ENCODE measurements at regions not wholly inside any gene's neighbourhood (a gene's known extent, or its start where the extent isn't known, plus 50 kb on each side); places are given as distances from the start of the nearest gene placed in this dataset.
A peak's percentile ranks its signal among the peaks of the same experiment; 100 is the strongest.
"Not testable (repeated sequence)": the region's sequence is repeated elsewhere in the genome, so short reads cannot be mapped to it uniquely, and the experiment has no call there.

DNA sequence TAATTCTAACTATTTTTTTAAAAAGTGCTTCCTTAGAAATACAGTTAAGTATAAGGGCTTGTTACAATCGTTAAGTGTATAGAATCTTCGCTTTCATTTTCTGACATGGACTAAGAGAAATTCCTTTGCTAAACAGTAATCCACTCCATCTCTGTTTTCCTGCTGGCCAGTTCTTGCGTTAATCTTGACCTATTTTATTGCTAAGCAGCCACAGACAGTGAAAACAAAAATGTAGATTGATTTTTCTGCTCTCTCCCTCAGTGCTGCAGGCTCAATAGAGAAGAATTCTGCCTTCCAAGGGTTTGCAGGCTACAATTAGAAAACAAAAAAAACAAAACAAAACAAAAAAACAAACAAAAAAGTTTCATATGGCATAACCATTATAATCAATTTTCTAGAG, 310.4 kb upstream of the ADARB2 start:
- no peak for DNase-seq

DNA sequence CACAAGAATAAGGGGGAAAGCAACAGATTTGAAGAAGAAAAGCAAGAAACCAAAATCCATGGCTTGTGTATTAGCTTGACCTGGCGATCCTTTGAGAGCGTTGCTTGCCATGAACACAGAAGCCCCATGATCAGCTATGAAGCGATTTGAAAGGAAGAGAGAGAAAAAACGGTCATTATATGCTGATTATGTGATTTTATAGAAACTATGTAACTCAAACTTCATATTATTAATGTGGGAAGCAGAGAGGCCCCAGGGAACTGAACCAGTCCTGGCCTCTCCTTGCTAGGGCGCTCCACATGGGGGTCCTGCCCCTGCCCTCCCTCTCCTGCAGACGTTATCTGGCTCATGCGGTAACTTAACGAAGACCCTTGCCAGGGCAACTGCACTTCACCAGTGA, 306.1 kb upstream of the ADARB2 start:
- DNase-seq: no peak

DNA sequence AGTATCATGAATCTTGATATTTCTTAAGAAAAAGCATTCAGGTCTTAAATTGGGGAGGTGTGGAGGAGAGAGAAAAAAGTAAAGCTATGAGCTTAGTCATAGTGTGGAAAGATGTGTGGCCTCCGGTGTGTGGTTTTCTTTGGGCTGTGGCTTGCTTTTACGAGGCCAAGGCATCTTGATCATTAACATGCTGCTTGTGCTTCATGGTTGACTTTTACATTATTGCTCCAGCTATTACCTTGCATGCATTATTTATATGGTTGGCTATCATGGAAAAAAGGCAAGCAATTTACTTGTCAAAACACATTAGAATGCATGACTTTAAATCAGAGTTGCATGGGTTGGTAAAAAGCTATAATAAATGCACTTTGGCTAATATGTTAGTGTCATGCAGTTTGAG, 300.7 kb upstream of the ADARB2 start:
- no peak for DNase-seq

DNA sequence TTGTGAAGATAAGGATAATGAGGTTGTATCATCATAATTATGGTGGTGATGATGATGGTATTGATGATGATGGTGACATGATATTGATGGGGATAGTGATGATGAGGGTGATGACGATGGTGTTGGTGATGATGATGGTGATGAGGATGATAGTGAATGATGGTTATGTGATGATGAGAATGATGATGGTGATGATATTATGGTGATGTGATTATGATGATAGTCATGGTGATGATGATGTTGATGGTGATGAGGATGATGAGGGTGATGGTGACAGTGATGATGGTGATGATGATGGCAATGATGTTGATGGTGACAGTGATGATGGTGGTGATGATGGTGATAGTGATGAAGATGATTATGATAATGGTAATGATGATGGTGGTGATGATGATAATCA, 299.9 kb upstream of the ADARB2 start:
- DNase-seq: no peak

DNA sequence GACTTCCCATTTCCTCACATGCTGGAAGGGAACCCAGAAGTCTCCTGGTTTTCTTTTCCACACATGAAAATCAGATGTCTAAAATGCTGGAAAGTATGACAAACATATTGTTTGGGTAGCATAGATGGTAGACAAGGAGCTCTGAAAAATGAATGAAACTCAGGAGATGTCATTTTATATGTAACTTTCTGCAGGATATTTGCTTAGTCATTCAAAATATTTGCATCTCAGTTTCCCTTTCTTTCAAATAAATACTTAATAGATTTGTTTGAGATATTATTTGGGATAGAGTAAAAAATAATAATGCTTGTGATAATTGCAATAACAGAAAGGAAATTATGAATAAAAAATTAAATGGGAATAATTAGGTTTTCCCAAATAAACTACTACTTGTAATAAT, 298.9 kb upstream of the ADARB2 start:
- DNase-seq: no peak

DNA sequence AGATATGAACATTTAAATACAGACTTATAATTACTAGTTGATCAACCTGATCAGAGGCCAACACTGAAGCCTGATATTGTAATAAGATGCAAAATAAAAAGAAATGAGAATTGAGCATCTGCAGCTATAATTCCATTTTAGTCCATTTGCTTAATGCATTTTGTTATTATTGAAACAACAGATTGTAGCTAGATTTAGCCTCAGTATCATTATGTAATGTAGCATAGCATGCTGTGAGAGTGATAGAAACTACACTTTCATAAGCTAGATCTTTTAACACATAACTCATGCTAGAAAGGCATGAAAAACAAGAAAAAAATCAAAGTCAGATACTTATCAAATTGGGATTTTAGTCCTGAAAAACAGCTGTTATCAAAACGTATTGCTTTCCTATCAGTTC, 292.7 kb upstream of the ADARB2 start:
- DNase-seq: no peak

DNA sequence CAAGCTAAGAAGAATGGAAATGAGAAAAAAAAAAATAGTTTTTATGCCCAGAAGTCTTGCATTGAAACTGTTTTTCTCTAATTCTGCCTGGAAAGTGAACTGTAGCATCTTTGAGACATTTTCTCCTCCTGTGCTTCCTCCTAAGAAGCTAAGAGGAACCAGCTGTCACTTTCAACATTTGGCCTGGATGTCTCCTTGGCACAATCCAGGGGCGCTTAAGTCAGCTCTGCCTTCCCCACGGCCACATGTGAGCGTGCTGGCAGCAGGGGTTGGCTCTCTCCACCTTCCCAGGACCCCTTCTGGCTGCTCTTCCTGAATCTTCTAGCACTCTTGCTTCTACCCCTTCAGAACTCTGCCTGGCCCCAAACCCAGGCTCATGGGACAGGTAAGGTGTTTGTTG, 289.6 kb upstream of the ADARB2 start:
- no peak for DNase-seq

DNA sequence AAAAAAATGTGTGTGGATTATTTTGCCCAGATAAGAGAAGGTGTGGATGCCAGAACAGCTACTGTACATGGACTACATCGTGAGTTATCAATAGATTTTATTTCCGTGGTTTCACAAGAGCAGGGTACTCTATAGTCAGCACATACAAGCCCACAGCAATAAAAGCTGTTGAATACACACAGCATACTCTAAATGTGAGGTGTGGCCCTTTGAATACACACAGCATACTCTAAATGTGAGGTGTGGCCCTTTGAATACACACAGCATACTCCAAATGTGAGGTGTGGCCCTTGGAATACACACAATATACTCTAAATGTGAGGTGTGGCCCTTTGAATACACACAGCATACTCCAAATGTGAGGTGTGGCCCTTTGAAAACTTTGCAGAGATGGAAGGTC, 287.4 kb upstream of the ADARB2 start:
- DNase-seq: not testable (repeated sequence)

DNA sequence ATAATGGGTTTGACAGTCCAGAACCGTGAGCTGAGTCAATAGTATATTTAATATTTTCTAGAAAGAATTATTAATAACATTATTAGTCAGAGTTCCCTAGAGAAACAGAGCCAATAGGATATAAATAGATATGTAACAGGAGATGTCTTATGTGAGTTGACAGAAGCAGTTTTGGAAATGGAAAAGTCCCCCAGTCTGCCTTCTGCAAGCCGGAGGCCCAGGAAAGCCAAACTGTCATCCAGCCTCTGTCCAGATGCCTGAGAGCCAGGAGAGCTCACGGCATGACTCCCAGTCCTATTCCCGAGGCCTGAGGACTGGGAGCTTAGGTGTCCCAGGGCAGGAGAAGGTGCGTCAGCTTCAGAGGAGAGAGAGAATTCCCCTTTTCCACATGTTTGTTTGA, 286.4 kb upstream of the ADARB2 start:
- DNase-seq: no peak

DNA sequence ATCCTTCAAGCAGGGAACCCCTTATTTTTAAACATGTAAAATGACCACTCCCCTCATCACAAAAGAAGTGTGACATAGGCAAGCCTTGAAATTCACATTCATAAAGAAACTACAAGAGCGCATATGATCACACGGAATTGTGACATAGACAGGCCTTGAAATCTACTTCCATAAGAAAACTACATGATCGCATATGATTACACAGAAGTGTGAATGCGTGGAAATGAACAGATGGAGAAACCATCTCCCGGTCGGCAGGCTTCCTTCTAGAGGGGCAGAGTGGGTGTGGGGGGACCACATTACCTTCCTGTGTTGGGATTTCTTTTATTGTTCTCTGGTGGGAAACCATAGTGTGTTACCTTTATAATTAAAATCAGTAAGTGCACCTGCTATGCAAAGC, 285.1 kb upstream of the ADARB2 start:
- no peak for DNase-seq

DNA sequence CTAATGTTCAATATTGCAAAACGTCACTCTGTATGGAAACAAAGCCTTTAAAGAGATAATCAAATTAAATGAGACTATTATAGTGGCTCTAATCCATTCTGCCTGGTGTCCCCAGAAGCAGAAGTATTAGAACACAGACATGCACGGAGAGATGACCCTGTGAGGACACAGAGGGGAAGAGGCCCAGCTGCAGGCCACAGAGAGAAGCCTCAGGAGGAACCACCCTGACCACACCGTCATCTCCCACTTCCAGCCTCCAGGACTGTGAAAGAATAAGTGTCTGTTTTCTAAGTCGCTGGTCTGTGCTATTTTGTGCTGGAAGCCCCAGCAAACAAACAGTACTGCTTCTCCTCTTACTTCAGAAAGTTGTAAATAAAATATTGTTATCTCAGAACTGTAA, 283.5 kb upstream of the ADARB2 start:
- no peak for DNase-seq

DNA sequence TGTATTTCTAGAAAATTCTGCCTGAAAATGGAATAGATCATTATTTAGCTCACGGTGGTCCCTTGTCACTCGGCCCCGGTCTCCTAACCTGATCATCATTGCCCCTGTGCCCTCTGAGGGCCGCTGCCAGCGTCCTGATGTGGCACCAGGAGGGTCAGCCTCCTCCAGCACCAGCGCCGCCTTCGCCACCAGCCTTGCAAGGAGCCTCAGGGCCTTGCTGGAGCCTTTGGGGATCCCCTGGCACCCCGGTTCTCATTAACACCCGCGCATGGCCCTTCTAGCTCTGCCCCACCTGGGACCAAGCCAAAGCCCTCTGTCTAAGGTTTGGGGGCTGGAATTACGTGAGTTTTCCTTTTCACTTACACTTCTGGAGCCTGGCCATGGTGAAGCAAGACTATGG, 282.5 kb upstream of the ADARB2 start:
- DNase-seq: no peak

DNA sequence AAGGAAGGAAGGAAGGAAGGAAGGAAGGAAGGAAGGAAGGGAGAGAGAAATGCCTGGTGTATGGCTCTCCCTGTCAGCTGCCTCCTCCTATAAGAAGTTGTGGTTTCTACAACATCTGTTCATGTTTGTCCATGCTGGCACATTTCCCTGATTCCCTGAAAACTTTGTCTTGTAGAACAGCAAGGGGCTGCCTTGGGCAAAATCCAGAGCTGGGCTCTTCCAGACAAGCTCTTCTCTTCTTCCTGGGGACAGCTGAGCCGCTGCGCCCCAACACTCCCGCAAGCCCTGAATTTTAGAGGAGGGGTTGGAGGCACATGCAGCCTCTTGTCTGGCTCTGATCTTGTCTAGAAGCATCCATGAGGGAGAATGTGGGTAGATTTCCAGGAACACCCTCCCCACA, 282.0 kb upstream of the ADARB2 start:
- no peak for DNase-seq

DNA sequence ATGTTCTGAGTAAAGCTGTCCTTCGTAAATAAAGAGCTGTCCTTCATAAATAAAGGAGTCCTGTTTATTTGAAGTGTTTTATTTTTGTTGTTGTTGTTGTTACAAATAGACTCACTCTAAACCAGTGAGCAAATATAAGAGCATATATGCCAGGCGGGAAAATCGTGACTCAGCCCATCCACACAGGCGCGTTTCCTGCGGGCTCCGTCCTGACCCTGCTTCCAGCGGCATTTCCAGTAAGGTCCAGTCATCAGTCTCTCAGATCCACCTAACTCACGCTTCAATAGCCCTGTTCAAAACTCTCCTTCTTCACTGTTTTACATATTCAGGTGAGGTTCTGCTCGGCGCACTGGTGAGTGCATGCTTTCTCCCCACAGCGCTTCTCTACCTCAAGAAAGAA, 277.2 kb upstream of the ADARB2 start:
- no peak for DNase-seq

DNA sequence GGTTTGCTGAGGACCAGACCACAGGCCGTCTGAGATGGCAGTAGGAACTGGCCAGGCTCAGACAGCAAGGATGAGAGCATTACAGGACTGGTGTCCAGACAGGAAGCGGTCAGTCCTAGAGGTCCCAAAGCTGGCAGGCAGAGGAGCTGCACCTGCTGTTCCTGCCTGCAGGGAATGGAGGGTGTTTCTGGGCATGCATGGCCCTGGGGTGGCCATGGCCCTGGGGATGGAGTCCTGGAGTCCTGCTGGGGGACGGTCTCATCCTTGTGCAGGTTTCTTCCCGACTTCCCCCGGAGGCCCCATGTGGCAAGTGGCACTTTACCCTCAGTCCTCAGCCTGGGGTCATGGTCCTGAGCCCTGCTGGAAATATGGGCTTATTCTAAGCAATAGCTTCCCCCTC, 274.9 kb upstream of the ADARB2 start:
- no peak for DNase-seq

DNA sequence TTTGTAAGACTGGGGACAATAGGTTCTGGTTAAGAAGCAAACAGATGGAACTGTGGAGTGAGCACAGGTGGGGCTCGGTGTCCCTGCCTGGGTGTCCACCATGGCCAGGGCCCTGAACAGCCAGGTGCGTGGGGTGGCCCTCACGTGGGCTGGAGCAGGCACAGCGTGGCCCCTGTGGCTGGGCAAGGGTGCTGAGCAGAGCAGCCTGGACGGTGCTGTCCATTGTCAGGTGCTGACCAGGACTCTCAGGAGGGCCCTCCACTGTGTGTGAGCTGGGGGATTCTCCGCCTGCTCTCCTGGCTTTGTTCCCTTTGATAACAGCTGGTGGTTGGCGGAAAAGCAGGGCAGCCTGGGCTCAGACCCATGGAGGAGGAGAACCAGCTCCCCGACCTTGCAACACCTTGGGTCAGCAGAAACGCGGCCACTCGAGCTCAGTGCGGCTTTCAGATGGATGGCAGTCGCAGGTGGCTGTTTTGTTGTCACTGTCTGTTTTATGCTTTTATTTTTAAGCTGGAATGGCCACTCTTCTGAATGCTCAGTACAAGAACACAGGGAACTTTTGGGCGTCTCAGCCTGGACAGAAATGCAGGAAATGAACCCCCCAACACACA, 273.9 kb upstream of the ADARB2 start:
- DNase-seq: no peak

DNA sequence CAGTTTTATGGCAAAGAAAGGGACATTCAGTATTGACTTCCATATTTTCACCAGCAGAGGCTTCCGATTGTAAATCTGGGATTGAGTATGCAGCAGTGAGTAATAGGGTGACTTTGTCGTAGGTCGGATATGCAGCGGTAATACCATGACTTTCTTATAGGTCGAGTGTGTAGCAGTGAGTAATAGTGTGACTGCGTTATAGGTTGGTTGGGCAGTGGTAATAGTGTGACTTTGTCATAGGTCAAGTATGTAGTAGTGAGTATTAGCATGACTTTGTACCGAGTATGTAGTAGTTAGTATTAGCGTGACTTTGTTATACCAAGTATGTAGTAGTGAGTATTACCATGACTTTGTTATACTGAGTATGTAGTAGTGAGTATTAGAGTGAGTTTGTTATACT, 268.2 kb upstream of the ADARB2 start:
- no peak for DNase-seq

DNA sequence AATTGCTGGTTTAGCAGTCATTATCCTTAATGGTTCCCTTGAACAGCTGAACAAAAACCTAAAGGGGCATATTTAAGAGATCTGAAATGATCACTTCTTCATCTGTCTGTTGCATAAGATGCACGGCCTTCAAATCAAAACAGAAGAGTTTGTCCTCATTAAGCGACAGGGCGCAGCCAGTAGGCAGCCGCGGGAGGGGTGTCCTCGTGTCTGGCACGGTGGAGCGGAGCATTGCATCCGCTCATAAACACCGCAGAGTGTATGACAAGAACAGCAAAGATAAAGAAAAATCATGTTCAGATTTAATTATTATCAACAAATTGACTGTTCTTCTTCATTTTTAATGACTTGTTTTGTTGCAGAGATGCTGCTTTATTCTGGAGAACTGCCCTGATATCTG, 255.6 kb upstream of the ADARB2 start:
- DNase-seq: no peak

DNA sequence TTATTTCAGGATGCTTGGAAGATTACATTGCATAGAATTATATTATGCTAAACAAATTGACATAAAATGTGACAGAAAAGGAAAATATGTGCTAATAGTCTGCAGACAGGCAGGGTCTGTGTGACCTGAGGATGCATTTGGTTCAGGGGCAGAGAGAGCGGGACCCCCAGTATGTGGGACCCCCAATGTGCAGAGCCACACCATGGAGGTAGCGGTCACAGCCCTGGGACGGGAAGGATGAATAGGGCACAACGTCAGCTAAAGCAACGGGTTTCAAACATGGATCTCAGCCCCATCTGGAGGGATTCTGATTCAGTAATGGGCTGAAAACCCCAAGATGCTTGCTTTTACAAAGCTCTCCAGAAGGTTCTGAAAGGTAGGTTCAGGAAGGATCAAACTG, 251.8 kb upstream of the ADARB2 start:
- DNase-seq: no peak

DNA sequence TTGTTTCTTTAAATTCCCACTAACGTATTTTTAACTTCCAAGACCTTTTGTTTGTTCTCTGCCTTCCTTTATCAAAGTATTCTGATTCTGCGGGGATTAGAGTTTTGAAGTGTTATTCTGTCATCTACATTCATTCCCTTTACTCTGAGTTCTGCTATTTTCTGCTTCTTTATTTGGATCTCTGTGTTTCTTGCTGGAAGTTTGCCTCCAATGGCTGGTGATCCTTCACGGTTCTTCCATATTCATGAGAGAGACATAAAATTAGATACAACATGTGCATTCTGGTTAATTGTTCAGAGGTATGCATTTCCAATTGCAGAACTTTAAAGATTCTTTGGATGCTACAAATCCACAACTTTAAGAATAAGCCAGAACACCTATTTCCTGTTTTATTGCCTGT, 244.7 kb upstream of the ADARB2 start:
- no peak for DNase-seq

DNA sequence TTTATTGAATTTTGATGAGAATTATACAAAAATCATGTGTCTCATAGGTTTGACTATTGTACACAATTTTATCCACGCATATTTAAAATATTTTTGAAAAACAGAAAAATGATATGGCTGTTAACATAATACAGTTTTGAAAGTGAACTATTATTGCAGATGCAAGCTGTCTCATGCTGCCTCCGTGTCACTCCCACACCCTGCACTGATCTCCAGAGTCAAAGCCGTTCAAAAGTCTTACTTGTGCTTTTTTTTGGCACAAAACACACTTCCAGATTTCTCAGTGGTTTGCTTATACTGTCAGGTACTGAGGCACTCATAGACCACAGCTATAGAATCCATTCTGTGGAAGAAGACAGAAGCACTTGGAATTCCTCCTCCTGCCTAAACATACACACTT, 243.1 kb upstream of the ADARB2 start:
- no peak for DNase-seq

DNA sequence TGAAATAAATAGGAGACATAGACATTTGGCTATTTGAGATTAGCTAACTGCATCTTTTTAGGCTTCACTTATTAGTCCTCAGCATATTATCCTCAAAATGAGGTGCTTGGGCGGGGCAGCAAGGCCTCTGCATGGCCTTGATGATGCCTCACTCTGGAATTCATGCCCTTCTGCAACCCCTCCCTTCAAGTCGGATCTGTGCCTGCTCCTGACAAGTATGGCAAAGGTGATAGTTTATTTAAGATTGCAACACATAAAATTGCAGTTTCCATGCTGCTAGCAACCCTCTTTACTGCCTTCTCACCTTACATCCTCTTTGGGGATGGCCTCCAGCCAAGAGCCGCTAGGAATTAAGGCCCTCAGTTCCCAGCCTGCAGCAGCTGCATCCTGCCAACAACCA, 241.3 kb upstream of the ADARB2 start:
- peak; percentile 5 for DNase-seq

DNA sequence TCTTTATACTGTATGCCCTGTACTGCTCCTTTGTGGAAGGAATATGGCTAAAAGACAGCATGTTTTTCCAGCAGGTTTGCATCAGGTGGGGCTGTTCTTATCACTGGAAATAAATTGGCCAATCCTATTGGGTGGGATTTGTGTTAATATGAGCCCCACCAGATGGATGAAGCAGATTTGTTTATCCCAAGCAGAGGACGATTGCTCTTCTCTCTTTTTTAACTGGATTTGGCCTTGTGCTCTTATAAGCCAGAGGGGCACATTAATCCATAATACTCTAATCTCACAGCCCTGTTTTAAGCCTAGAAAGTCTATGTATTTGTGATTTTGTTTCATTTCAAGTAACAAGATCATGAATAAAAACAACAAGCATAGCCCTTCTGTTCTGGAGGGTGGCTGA, 240.1 kb upstream of the ADARB2 start:
- peak; percentile 75 for DNase-seq

DNA sequence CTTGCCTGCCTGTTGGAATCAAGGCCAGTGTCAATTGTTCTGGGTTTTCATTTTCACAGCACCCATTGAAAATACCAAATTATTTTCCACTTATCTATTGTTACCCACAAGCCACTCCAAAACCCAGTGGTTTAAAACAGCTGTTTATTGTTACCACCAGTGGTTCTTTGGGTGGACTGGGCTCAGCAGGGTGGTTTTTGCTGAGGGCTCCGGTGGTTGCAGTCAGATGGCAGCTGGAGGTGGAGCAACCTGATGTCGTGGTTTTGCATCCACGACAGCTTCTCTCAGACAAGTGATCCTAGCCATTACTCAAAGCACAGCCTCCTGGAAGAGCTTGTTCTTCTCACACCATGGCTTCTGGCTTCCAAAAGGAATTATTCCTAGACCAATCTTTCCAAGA, 235.1 kb upstream of the ADARB2 start:
- no peak for DNase-seq

DNA sequence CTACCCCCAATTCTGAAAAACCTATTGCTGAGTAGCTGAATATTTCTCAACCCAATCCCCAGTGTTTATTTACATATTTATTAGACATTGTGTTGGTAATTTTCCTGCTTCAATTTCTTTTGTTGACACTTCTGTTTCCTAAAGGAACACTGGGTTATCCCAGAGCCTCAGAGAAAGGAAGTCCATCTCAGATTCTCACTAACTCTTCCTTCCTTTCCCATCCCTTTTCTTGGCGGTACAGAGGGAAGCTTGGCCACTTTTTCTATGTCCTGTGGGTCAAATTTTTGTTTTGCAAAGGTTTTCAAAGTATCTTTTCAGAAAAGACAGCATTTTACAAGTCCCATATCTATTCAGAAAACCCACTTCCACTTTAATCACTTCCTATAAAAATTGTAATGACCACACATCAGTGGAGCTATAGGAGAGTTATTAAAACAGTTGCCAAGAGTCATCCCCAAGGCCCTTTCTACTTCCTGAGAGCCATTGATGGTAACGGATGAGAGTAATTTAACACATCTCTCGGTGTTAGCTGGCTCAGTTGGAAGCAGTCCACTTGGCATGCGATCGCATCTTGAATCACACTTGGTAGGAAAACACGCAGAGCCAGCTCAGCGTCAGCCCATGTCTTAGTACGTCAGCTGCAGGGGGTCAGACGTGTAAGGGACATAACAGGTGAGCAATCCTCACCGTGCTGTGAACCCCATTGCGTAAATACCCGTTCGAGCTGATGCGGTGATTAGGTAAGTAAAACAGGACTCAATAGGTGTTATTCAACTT, 231.1 kb upstream of the ADARB2 start:
- DNase-seq: no peak

Measured in NCI-H524 treated with DMSO at 0.1 percent for 48 hours (cell line).